ENCODE measurements at regions not wholly inside any gene's neighbourhood (a gene's known extent, or its start where the extent isn't known, plus 50 kb on each side); places are given as distances from the start of the nearest gene placed in this dataset.

DNA sequence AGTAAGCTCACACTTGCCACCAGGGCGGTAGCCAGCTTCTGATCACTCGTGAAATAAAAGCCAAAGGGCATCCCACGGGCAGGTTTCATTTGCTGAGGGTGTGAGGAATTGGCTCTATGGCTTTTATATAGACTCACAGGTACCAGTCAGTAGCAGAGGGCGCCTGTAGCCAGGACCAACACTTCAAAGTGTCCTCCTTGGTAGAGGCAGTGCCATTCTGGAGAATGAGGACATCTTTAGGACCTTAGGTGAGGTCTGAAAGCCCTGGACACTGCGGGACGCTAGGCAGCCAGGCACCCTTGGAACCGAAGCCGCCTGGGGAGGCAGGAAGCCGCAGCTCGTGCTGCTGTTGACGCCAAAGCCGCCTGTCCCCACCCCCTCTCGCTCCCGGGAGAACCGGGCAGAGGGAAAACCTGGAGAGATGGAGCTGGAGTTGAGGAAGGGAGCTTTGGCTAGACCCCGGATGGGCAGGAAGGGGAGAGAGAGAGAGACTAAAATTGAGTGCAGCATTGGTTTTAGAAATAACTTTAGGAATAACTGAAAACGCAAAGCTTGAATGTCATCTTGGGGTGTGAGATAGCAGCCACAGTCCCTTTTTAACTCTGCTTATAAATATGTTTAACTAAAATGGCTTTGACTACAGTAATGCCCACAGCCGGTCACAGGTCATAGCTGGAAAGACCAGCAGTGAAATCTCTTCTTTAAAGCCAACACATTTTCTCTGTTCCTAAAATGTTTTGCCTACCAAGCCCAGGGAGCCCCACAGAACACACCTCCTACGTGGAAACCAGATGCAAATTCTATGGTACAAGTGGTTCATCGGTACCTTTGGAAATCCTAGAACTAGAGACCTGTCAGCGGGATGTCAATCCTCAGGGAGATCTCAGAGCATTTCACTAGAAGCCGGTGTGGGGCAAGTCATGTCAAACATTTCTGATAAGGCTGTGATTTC is 128.5 kb upstream of the CDYL start:
- no peak for TF ChIP-seq ZFP3 (CRISPR knock-in tag; IDR thresholded peaks at IDR 0.05)
- TF ChIP-seq, protein P1, sequence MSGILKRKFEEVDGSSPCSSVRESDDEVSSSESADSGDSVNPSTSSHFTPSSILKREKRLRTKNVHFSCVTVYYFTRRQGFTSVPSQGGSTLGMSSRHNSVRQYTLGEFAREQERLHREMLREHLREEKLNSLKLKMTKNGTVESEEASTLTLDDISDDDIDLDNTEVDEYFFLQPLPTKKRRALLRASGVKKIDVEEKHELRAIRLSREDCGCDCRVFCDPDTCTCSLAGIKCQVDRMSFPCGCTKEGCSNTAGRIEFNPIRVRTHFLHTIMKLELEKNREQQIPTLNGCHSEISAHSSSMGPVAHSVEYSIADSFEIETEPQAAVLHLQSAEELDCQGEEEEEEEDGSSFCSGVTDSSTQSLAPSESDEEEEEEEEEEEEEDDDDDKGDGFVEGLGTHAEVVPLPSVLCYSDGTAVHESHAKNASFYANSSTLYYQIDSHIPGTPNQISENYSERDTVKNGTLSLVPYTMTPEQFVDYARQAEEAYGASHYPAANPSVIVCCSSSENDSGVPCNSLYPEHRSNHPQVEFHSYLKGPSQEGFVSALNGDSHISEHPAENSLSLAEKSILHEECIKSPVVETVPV (CRISPR knock-in tag; IDR thresholded peaks at IDR 0.05) = no peak
- TF ChIP-seq ZNF70 (CRISPR knock-in tag; IDR thresholded peaks at IDR 0.05) = no peak
- TF ChIP-seq CREB5 (CRISPR knock-in tag; IDR thresholded peaks at IDR 0.05; ENCODE audit: low read depth) = no peak

Measured in SK-N-SH treated with all-trans-retinoic acid at 6 μM for 48 hours (cell line).